DMS 273 treated with DMSO at 0.1 percent for 48 hours (cell line): ENCODE measurements at regions not wholly inside any gene's neighbourhood (a gene's known extent, or its start where the extent isn't known, plus 50 kb on each side); places are given as distances from the start of the nearest gene placed in this dataset.

Experiments
- DNase-seq: peaks from one replicate; lab custom pipeline; 2025; lab: John Stamatoyannopoulos, UW

GRCh38 chr3:176932433-176932832 is 264.8 kb downstream of the TBL1XR1 start:
- DNase-seq: no peak

GRCh38 chr3:176931991-176932390 is 265.3 kb downstream of the TBL1XR1 start:
- no peak for DNase-seq

DNA sequence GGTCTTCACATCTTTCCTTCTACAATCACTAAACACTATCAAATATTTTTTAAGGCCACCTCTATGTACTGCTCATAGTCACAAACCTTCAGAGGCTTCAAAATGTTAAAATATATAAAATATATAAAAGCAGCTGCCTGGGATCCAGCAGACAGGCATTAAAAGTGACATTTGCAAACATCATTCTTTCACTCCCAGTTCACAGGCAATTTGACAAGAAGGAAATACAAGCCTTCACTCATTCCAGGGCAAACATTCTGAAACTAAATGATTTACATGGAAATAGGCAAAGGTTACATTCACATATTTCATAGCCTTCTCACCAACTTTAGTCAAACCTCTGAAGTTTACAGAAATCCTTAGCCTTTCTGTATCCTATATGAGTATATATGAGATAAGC is 266.3 kb downstream of the TBL1XR1 start:
- no peak for DNase-seq

DNA sequence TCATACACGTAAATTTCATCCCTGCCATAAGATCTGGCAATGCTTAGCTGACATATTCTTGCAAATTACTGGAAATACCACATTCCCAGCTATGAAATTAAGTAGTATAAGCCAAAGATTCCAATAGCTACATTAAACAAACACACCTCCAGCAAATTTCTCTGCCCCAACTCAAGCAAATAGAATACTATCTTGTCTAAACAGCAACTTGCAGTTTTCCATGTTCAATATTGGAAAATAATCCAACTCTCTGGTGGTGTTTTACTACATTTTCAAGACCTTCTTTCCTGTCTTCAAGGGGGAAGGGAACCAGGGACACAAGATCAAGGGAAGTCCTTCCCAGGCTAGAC is 268.7 kb downstream of the TBL1XR1 start:
- no peak for DNase-seq

- DNase-seq: no peak
Measured at GRCh38 chr3:176927706-176928581, 269.3 kb downstream of the TBL1XR1 start.

DNA sequence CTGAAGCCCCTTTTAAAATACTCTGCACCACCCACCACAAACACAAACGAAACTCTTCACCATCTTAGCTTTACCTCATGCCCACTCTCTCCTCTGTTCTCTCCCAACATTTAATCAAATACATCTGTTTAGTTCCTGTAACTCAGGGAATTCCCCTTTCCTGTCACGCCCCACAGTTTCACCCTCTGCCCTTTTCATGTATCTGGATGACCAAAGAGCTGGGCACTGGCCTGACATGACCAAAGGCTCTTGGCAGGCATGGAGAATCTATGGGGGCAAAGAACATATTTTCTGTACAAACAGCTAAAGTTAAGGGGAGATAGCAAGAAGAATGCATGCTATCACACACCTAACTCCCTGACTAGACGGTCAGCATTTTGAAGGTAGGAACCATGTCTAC is 270.0 kb downstream of the TBL1XR1 start:
- DNase-seq: no peak

GRCh38 chr3:176926688-176927087 is 270.6 kb downstream of the TBL1XR1 start:
- no peak for DNase-seq

- DNase-seq: no peak
Measured at GRCh38 chr3:176926034-176926433, 271.2 kb downstream of the TBL1XR1 start.

DNA sequence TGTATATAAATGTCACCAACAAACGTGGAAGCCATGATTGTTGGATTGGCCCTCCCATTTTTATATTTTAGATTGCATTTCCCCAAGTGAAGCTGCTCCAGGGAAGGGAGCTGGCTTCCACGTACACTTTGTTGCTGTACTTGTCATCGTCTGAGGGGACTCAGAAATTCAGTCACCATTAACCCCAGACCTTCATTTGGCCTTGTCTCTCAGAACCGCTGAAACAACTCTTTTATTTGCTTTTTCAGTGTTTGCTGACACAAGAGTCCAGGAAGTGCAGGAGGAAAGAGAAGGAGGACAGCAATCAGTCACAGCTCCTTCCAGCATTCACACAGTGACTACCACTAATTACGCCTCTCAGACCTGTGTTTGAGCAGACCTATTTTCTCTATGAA is 276.5 kb downstream of the TBL1XR1 start:
- no peak for DNase-seq

GRCh38 chr3:176919836-176920765 is 277.2 kb downstream of the TBL1XR1 start:
- no peak for DNase-seq

- no peak for DNase-seq
Measured at GRCh38 chr3:176916777-176917176, 280.5 kb downstream of the TBL1XR1 start.

GRCh38 chr3:176914764-176915163 is 282.5 kb downstream of the TBL1XR1 start:
- DNase-seq: no peak

- DNase-seq: no peak
Measured at GRCh38 chr3:176911579-176911978, 285.7 kb downstream of the TBL1XR1 start.

GRCh38 chr3:176909044-176909443 is 288.2 kb downstream of the TBL1XR1 start:
- DNase-seq: no peak

DNA sequence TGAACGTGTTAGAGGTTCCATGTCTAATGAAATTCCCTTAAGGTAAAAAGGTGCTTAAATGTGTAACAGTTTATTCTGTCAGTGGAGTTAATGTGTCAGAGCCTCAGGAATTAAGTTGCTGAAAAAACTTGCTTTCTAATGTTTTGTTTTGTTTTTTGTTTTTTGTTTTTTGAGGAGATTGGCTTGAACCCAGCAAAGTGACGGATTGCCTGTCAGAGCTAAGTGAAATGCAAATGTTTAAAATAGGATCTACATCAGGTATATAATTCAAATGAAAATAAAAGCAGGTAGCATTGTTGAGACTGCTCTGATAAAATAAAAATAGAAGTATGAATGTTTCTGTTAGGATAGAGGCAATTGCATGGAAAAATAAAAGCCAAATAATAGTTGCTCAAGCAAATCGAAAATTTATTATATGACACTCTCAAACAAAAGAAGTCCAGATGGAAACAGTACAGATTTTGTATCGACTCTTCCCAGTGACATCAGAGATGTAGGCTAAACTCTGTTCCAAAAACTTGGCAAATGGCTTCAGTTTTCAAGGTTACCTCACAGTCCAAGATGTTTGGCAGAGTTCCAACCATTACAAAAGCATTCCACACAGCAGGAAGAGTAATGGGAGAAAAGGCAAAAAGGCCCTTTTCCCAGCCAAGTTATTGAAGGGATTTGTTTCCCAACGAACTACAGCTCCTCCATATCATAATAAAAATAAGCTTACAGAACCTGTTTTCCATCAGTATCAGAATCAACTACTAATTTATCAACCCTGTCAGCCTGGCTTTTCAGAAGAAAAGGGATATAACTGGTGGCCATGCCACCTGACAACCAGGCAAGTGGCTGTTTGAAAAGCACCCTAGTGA is 291.0 kb downstream of the TBL1XR1 start:
- peak; percentile 70 for DNase-seq

DNA sequence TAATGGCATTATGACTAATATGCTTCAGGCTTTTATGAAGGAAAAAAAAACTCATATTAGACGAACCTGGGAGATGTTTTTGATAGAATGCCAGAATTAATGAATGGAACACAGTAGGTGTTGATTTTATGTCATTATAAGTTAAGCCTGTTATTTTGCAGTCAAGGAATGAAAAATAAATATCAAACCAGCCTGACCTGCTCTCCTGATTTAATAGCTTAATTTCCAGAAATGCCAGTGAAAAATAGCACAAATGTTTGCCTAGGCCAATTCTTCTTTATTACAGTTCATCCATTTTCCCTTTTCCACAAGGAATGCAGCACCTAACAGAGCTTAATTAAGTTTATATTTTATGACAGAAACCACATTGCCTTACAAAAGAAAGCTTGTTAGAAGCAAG is 292.0 kb downstream of the TBL1XR1 start:
- no peak for DNase-seq

- DNase-seq: no peak
Measured at GRCh38 chr3:176904506-176904905, 292.8 kb downstream of the TBL1XR1 start.

- DNase-seq: no peak
Measured at GRCh38 chr3:176896640-176897039, 300.6 kb downstream of the TBL1XR1 start.

DNA sequence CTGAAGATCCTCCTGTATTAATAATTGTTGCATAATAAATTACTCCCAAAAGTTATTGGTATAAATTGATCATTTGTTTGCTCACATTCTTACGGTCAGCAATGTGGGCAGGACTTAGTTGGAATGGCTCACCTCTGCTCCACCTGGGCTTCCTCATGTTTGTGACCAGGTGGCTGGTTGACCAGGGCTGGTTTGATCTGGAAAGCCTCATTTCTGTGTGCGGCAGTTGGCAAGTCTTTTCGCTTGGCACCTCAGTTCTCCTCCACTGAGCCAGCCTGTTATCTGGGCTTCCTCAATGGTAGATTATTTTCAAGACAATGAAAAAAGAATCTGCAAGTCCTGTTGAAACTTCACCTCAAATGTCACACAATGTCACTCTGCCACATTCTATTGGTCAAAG is 301.1 kb downstream of the TBL1XR1 start:
- DNase-seq: no peak

- DNase-seq: no peak
Measured at GRCh38 chr3:176879710-176880109, 317.6 kb downstream of the TBL1XR1 start.

GRCh38 chr3:176873261-176873660 is 324.0 kb downstream of the TBL1XR1 start:
- no peak for DNase-seq

DNA sequence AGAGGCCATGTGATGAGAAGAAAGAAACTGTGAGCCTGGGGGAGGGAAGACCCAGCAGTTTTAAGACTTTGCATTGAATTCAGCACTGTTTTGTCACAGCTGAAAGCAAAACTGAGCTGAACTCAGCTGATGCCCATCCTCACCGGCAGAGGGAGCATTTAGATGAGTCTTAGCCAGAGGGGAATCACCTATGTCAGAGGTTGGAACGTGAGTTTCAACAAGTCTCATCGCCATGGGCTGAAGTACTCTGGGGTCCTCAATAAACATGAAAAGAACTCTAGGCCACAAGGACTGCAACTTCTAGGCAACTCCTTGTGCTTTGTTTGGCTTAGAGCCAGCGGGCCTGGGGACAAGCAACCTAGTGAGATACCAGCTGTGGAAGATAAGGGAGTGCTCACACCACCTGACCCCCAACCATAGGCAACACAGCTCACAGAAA is 324.5 kb downstream of the TBL1XR1 start:
- DNase-seq: no peak
